ENCODE measurements at regions not wholly inside any gene's neighbourhood (a gene's known extent, or its start where the extent isn't known, plus 50 kb on each side); places are given as distances from the start of the nearest gene placed in this dataset.

DNA sequence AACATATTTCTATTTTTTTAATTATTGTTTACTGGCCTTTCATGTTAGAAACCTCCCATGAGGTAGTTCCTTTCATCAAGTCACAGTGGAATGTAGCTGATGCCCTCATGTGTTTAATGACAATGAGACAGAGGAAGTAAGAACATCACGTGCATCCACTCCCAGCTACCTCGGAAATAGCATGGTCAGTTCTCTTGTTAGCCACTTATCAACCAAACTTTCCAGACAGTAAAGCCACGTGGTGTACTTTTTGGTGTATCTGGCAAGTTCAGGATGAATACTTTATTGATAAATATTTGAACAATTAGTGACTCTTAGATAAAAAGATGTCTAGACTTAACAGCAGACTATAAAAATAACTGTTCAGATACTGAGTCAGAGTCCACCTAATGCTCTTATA is 781.7 kb downstream of the MECOM start:
- H3K9me3 ChIP-seq (replicated peaks in 1 of 3), result no peaks in the 10 kb centered on the region
- H3K36me3 ChIP-seq (replicated peaks in 1 of 2), result no peaks in the 10 kb centered on the region
- H3K4me3 ChIP-seq, result no peak overlapping the region
- no peaks in the 10 kb centered on the region for H3K4me1 ChIP-seq (replicated peaks in 1 of 2)
- TF ChIP-seq, protein P1, sequence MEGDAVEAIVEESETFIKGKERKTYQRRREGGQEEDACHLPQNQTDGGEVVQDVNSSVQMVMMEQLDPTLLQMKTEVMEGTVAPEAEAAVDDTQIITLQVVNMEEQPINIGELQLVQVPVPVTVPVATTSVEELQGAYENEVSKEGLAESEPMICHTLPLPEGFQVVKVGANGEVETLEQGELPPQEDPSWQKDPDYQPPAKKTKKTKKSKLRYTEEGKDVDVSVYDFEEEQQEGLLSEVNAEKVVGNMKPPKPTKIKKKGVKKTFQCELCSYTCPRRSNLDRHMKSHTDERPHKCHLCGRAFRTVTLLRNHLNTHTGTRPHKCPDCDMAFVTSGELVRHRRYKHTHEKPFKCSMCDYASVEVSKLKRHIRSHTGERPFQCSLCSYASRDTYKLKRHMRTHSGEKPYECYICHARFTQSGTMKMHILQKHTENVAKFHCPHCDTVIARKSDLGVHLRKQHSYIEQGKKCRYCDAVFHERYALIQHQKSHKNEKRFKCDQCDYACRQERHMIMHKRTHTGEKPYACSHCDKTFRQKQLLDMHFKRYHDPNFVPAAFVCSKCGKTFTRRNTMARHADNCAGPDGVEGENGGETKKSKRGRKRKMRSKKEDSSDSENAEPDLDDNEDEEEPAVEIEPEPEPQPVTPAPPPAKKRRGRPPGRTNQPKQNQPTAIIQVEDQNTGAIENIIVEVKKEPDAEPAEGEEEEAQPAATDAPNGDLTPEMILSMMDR (IDR thresholded peaks at IDR 0.05), result no peak
- no peak for TF ChIP-seq POLR2A (IDR thresholded peaks at IDR 0.05)
- DNase-seq, result no peak
- 52 to 59% (median 54%) methylated on average over 3 of the region's 3 CpGs for WGBS, 4 donors
- no peak overlapping the region for H3K27ac ChIP-seq
- intact Hi-C loops (cut with DNase I), result no loop called here
- no peaks in the 10 kb centered on the region for H3K27me3 ChIP-seq

DNA sequence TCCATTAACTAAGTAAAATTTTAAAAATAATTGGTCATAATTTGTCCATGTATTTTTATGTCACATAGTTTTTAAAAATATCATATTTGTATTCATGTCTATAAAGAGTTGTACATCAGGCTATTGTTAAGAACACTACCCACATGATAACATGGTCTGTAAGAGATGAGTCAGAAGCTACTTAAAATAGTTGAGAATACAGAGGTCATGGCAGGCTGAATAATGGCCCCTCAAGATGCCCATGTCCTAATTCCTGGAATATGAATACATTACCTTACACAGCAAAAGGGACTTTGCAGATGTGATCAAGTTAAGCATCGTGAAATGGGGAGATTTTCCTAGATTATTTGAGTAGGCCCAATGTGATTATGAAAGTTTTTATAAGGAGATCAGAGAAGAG is 782.9 kb upstream of the GOLIM4 start:
- Histone ChIP-seq H3K36me3 (replicated peaks in 1 of 2) (no peaks in the 10 kb centered on the region), H3K27me3 (no peaks in the 10 kb centered on the region), H3K27ac (no peak overlapping the region), H3K9me3 (replicated peaks in 1 of 3) (no peaks in the 10 kb centered on the region), H3K4me1 (replicated peaks in 1 of 2) (no peaks in the 10 kb centered on the region), H3K4me3 (no peak overlapping the region)
- WGBS, 4 donors, result 86 to 88% (median 87%) methylated on average over 1 of the region's 1 CpG
- no peak for DNase-seq
- no peak for TF ChIP-seq POLR2A (IDR thresholded peaks at IDR 0.05)
- TF ChIP-seq, protein P1 (IDR thresholded peaks at IDR 0.05), result no peak
- intact Hi-C loops (cut with DNase I), result no loop called here

DNA sequence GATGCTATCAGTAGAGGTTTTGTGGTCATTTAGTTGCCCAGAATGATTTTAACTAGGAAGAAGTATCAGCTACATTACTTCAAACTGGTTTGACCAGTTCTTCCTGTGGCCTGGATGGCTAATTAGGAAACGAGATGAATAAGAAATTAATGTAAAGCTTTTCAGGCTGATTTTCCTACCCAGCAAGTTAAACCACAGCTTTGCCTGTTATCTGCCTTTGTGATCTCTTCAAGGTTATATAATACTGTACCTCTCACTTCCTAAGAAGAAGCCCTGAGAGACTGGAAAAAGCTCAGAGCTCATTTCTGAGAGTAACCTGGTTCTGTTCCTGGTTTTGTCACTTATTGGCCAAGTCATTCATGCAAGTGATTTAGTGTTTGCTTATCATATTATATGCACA is 782.2 kb upstream of the GOLIM4 start:
- H3K4me3 ChIP-seq, result no peak overlapping the region
- WGBS, 4 donors, result 41 to 60% (median 48%) methylated on average over 1 of the region's 1 CpG
- H3K36me3 ChIP-seq (replicated peaks in 1 of 2), result no peaks in the 10 kb centered on the region
- intact Hi-C loops (cut with DNase I), result no loop called here
- H3K27me3 ChIP-seq, result no peaks in the 10 kb centered on the region
- H3K4me1 ChIP-seq (replicated peaks in 1 of 2), result no peaks in the 10 kb centered on the region
- TF ChIP-seq POLR2A (IDR thresholded peaks at IDR 0.05), result no peak
- TF ChIP-seq, protein P1 (IDR thresholded peaks at IDR 0.05), result no peak
- no peak overlapping the region for H3K27ac ChIP-seq
- DNase-seq, result no peak
- no peaks in the 10 kb centered on the region for H3K9me3 ChIP-seq (replicated peaks in 1 of 3)

DNA sequence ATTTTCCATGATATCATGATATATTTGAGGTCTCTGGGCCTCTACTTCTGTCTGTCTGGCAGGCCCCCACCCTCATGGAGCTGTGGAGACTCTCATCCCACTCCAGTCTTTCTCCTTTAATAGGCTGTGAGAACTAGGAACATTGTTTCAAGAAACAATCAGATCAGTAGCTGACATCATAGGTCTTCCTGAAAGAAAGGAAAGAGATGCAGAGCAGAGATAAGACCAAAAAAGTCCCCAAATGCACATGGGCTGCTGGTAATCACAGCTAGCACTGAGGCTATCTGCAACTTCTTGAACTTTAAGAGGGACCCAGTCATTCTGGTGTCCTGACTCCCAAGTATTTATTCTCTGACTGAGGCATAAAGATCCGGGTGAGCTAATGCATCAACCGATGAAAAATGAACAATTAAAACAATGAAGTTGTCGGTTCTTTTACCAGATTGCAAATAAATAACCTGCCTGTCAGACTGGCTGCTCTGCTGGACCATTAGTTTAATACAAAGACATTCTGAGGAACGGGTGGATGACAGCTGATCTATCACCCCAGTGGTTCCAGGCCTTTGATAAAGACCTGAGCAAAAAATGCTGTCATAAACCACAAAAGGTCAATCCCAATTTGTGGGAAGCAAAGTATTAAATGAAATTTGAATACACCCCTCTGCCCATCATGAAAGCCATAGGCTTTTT is 780.8 kb upstream of the GOLIM4 start:
- TF ChIP-seq, protein P1 (IDR thresholded peaks at IDR 0.05), result no peak
- TF ChIP-seq POLR2A (IDR thresholded peaks at IDR 0.05), result no peak
- Histone ChIP-seq H3K36me3 (replicated peaks in 1 of 2) (no peaks in the 10 kb centered on the region), H3K27ac (no peak overlapping the region), H3K27me3 (no peaks in the 10 kb centered on the region), H3K4me1 (replicated peaks in 1 of 2) (no peaks in the 10 kb centered on the region), H3K4me3 (no peak overlapping the region), H3K9me3 (replicated peaks in 1 of 3) (no peaks in the 10 kb centered on the region)
- 16 to 46% (median 37%) methylated on average over 4 of the region's 4 CpGs for WGBS, 4 donors
- DNase-seq, result no peak
- intact Hi-C loops (cut with DNase I), result no loop called here

All from adrenal gland (tissue), 9 donors.